ENCODE measurements at regions not wholly inside any gene's neighbourhood (a gene's known extent, or its start where the extent isn't known, plus 50 kb on each side); places are given as distances from the start of the nearest gene placed in this dataset.
"Not testable (repeated sequence)": the region's sequence is repeated elsewhere in the genome, so short reads cannot be mapped to it uniquely, and the experiment has no call there.

DNA sequence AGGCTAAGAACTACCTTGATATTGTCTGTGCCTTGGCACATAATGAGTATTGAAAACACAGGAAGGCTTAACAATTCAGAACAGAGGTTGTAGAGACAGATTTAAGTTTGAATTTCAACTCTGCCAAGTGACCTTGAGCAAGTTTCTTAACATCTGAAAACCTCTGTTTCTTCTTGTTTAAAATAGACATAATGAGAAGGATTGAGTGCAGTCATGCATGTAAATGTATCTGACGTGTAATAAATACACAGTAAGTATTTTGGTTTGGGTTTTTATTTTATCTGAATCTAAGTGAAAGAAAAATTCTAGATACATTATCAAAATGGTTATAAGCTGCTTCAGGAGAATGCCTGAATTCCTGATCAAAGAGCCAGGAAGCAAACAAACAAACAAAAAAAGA is 111.9 kb downstream of the ANXA5 start:
- Histone ChIP-seq H3K36me3 (ENCODE audit: control insufficient read depth, insufficient read depth, low read length) (no peaks in the 10 kb centered on the region), H3K27me3 (replicated peaks; ENCODE audit: control insufficient read depth, insufficient read depth, low read length) (no peaks in the 10 kb centered on the region), H3K4me3 (replicated peaks; ENCODE audit: low read depth, low read length) (no peak overlapping the region)
- TF ChIP-seq, protein P1, sequence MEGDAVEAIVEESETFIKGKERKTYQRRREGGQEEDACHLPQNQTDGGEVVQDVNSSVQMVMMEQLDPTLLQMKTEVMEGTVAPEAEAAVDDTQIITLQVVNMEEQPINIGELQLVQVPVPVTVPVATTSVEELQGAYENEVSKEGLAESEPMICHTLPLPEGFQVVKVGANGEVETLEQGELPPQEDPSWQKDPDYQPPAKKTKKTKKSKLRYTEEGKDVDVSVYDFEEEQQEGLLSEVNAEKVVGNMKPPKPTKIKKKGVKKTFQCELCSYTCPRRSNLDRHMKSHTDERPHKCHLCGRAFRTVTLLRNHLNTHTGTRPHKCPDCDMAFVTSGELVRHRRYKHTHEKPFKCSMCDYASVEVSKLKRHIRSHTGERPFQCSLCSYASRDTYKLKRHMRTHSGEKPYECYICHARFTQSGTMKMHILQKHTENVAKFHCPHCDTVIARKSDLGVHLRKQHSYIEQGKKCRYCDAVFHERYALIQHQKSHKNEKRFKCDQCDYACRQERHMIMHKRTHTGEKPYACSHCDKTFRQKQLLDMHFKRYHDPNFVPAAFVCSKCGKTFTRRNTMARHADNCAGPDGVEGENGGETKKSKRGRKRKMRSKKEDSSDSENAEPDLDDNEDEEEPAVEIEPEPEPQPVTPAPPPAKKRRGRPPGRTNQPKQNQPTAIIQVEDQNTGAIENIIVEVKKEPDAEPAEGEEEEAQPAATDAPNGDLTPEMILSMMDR (IDR thresholded peaks at IDR 0.05; ENCODE audit: insufficient read depth, low read length, poor library complexity, severe bottlenecking): no peak
- no peak for DNase-seq (ENCODE audit: extremely low read depth, insufficient read length)

DNA sequence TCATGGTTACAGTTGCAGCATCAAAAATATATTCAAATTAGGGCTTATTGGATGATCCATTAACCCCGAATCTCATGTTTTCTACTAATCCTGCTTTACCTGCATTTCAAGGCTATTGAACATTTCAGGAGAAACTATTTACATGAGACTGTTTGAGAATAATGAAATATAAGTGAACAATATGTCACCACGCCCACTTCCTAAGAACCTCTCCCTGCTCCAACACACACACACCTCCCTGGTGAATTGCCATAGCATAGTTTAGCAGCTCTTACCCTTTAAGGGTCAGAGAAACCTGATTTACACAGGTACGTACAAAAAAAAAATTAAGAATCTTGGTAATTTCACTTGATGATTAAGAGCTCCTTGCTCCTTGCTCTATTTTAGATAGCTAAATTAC is 113.4 kb downstream of the ANXA5 start:
- TF ChIP-seq, protein P1 (IDR thresholded peaks at IDR 0.05; ENCODE audit: insufficient read depth, low read length, poor library complexity, severe bottlenecking): no peak
- no peak overlapping the region for H3K4me3 ChIP-seq (replicated peaks; ENCODE audit: low read depth, low read length)
- no peak for DNase-seq (ENCODE audit: extremely low read depth, insufficient read length)
- H3K36me3 ChIP-seq (ENCODE audit: control insufficient read depth, insufficient read depth, low read length): no peaks in the 10 kb centered on the region
- no peaks in the 10 kb centered on the region; the same call in 1 of the 2 replicates for H3K27me3 ChIP-seq (replicated peaks; ENCODE audit: control insufficient read depth, insufficient read depth, low read length)

DNA sequence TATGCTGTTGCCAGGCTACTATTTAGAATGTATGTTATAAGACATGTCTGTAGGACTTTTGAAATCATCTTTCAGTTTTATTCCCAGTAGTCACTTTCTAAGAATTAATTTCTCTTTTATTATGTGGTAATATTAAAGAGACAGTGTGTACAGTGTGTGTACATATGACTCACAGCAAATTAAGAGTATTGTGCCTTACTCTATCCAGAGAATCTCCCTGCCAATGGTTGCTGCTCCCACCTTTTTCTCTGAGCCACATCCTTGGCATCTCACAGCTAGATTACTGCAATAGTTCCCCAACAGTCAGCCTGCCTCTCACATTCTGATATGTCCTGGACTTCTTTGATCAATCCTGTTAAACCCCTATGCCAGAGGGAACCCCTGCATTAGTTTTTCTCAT is 114.5 kb downstream of the ANXA5 start:
- DNase-seq (ENCODE audit: extremely low read depth, insufficient read length): no peak
- TF ChIP-seq, protein P1 (IDR thresholded peaks at IDR 0.05; ENCODE audit: insufficient read depth, low read length, poor library complexity, severe bottlenecking): no peak
- H3K4me3 ChIP-seq (replicated peaks; ENCODE audit: low read depth, low read length): no peak overlapping the region
- no peaks in the 10 kb centered on the region; the same call in 1 of the 2 replicates for H3K27me3 ChIP-seq (replicated peaks; ENCODE audit: control insufficient read depth, insufficient read depth, low read length)
- H3K36me3 ChIP-seq (ENCODE audit: control insufficient read depth, insufficient read depth, low read length): no peaks in the 10 kb centered on the region

DNA sequence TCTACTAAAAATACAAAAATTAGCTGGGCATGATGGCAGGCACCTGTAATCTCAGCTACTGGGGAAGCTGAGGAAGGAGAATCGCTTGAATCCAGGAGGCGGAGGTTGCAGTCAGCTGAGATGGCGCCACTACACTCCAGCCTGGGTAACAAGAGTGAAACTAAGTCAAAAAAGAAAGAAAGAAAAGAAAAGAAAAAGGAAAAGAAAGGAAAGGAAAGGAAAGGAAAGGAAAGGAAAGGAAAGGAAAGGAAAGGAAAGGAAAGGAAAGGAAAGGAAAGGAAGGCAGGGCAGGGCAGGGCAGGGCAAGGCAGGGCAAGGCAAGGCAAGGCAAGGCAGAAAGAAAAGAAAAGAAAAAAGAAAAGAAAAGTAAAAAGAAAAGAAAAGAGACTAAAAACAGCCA is 121.4 kb downstream of the ANXA5 start:
- H3K4me3 ChIP-seq (replicated peaks; ENCODE audit: low read depth, low read length); H3K36me3 ChIP-seq (ENCODE audit: control insufficient read depth, insufficient read depth, low read length); H3K27me3 ChIP-seq (replicated peaks; ENCODE audit: control insufficient read depth, insufficient read depth, low read length); DNase-seq (ENCODE audit: extremely low read depth, insufficient read length): not testable (repeated sequence)

DNA sequence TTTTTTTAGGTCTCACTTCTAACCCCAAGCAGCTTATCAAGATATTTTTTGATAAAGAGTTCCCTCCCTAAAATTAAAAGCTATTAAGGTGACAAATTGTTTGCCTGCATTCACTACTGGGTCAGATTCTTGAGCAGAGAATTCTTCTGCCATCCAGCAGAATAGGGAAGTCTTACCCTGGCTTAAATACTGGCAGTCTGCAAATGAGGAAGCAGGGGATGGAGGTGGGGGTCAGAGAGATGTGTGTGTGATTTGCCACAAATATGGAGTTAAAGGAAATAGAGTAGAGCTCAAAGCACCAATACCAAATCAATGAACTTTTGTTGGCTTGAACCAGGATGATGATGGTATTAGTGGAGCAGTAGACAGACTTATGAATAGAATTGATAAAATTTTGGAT is 122.2 kb downstream of the ANXA5 start:
- TF ChIP-seq, protein P1 (IDR thresholded peaks at IDR 0.05; ENCODE audit: insufficient read depth, low read length, poor library complexity, severe bottlenecking): no peak
- no peak for DNase-seq (ENCODE audit: extremely low read depth, insufficient read length)
- no peak overlapping the region for H3K4me3 ChIP-seq (replicated peaks; ENCODE audit: low read depth, low read length)

DNA sequence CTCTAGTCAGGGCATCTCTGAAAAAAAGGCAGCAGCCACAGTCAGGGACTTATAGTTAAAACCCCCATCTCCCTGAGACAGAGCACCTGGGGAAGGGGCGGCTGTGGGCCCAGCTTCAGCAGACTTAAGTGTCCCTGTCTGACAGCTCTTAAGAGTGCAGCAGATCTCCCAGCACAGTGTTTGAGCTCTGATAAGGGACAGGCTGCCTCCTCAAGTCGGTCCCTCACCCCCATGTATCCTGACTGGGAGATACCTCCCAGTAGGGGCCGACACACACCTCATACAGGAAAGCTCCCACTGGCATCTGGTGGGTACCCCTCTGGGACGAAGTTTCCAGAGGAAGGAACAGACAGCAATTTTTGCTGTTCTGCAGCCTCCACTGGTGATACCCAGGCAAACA is 129.0 kb downstream of the ANXA5 start:
- no peak overlapping the region for H3K4me3 ChIP-seq (replicated peaks; ENCODE audit: low read depth, low read length)
- H3K27me3 ChIP-seq (replicated peaks; ENCODE audit: control insufficient read depth, insufficient read depth, low read length): no peaks in the 10 kb centered on the region
- H3K36me3 ChIP-seq (ENCODE audit: control insufficient read depth, insufficient read depth, low read length): no peaks in the 10 kb centered on the region
- TF ChIP-seq, protein P1 (IDR thresholded peaks at IDR 0.05; ENCODE audit: insufficient read depth, low read length, poor library complexity, severe bottlenecking): no peak
- no peak for DNase-seq (ENCODE audit: extremely low read depth, insufficient read length)

More for the DNA sequence above, 122.2 kb downstream of the ANXA5 start:
- H3K36me3 ChIP-seq (ENCODE audit: control insufficient read depth, insufficient read depth, low read length): no peaks in the 10 kb centered on the region
- no peaks in the 10 kb centered on the region; the same call in 1 of the 2 replicates for H3K27me3 ChIP-seq (replicated peaks; ENCODE audit: control insufficient read depth, insufficient read depth, low read length)

Data from GM06990 (cell line).